Cerebellar nuclear complex (tissue), 1 donor: ENCODE measurements at regions not wholly inside any gene's neighbourhood (a gene's known extent, or its start where the extent isn't known, plus 50 kb on each side); places are given as distances from the start of the nearest gene placed in this dataset.

ENCODE experiments used
- DNase-seq, 2 experiments: peaks; one replicate each; lab custom pipeline; 2025; lab: John Stamatoyannopoulos, UW

DNA sequence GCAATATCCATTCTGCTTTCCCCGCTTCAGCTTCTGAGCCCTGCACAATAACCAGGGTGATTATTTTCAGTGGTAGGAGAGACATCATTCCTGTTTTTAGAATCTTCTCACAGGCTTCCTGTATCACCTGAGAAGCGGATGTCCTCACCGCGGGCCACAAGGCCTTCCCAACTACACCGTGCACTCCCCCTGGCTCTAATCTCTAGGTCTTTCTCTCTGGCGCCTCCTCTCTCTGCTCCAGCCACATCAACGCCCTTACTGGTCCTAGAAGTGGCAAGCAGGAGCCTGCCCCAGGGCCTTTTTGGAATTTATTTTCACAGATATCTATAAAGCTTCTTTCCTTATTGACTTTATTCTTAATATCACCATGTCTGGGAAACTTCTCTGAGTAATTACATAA lies 675.2 kb upstream of the FRG1 start:
- no peak for DNase-seq

DNA sequence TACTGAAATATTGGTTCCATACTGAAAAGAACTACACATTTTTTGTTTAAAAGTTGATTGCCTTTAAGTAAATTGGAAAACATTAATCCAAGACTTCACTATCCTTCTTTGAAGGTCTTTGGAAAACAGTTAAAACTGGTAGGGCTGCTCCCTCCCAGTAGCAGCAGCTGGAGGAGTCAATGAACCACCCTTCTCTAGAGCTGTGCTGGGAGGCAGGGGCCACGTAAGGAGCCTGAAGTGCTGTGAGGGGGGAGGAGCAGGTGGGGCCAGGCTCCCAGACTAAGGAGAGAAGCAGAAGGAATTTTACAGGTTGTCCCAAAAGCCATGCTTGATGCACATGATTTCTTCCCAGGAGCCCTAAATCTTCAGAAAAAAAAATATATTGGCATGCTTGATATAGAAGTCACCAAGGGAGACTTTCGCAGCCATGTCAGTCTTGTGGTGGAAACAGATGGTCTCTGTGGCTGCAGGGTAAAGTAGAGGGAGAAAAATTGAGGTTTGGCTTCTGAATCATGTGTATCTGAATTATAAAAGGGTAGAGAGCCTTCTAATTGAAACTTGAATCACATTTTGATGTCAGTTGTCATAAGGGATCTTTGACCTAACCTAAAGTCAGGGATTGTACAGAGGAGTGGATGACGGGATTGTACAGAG lies 673.2 kb upstream of the FRG1 start:
- DNase-seq, result no peak

DNA sequence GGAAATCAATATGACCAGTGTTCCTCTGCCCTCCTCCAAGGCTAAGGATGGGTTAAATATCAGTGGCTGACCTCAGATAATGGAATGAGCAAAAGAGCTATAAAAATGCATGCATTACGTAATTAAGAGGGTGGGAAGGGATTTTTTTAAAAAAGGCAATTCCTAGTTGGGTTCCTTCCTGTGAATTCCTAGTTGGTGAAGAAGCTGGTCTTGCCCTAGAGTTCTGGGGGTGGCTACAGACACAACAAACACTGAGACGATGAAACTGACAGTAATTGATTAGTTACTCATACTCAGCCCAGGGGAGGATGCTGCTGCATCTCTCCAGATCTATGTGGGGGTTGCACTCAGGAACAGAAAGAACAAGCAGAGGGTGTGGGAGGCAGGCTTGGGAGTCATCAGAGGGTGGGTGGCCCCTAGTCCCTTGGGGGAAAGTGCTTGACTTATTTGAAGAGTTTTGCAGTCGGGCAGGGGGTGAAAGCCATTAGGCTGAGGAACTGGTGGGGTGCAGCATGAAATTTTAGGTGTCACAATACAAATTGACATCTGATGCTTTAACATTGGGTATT lies 662.0 kb upstream of the FRG1 start:
- DNase-seq, result no peak

DNA sequence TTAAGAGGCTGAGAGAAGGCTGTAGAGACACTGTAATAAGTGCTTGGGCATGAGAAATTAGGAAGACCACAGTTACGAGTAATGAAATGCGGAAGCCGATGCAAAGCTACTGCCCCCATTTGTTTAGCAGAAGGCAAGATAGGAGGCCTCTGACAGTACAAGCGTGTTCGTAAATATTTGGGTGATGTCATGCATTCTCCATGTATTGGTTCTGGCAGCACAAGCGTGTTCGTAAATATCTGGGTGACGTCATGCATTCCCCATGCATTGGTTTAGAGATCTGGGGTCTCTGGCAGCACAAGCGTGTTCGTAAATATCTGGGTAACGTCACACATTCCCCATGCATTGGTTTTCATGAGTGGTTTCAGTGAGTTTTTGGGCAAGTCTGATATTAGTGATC lies 661.5 kb upstream of the FRG1 start:
- no peak for DNase-seq

DNA sequence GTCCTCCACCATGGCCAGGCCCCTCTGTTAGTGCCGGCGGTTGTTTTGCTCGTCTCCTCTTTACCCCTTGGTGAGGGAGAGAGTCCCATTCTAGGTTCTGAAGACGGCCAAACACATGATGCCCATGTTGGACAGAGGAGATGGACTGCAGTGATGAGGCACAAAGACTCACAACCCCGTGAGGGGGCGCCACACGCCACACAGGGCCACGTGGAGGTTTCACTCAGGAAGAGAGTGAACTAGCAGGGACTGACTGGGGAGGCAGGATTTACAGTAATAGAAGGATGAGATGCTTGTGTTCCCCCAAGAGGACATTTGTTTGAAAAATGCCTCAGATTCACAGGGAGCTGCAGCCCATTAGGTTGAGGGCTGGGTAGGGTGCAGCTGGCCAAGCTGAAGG lies 655.3 kb upstream of the FRG1 start:
- DNase-seq, result no peak

DNA sequence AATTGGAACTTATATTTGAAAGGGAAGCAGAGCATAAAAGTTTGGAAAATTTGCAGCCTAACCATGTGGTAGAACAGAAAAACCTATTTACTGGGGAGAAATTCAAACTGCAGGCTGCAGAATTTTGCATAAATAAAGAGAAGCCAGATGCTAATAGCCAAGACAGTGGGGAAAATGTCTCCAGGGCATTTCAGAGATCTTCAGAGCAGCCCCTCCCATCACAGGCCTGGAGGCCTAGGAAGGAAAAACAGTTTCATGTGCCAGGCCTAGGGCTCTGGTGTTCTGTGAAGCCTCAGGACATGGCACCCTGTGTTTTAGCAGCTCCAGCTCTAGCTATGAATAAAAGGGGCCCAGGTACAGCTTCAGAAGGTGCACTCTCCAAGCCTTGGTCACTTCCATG lies 648.7 kb upstream of the FRG1 start:
- no peak for DNase-seq

DNA sequence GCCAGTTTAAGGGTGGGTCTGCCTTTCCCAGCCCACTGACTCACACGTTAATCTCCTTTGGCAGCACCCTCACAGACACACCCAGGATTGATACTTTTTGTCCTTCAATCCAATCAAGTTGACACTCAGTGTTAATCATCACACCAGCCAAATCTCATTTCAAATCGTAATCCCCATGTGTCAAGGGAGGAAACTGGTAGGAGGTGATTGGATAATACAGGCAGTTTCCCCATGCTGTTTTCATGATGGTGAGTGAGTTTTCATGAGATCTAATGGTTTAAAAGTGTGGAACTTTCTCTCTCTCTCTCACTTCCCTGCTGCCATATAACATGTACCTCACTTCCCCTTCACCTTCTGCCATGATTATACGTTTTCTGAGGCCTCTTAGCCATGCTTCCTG lies 647.2 kb upstream of the FRG1 start:
- DNase-seq, result no peak

DNA sequence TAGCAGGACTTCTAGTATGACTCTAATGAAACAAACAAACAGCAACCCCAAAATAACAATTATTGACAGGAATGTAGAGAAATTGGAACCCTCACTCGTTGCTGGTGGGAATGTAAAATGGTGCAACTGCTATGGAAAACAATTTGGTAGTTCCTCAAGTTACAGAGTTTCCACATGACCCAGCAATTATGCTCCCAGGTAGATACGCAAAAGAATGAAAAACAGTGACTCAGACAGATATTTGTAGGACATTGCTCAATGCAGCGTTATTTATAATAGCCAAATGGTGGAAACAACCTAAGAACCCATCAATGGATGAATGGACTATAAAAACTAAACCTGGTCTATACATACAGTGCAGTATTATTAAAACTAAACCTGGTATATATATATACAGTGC lies 646.1 kb upstream of the FRG1 start:
- DNase-seq, result no peak

DNA sequence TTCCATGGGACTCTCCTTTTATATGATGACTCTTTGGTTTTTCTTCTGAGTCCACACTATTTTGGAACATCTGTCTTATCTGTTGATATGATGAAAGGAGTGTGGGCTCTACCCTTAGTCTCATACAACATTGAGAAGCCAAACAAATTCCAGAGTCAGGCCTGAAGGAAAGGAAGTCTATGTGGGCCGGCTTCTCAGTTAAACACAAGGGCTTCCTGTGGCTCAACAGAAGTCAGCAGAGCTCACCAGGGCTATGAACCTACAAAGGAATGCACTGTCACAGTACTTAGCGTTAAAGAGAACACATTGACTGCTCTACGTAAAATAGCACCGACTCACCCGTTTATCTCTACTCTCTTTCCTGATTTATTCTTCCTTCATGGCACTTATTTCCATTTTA lies 641.0 kb upstream of the FRG1 start:
- DNase-seq, result no peak

DNA sequence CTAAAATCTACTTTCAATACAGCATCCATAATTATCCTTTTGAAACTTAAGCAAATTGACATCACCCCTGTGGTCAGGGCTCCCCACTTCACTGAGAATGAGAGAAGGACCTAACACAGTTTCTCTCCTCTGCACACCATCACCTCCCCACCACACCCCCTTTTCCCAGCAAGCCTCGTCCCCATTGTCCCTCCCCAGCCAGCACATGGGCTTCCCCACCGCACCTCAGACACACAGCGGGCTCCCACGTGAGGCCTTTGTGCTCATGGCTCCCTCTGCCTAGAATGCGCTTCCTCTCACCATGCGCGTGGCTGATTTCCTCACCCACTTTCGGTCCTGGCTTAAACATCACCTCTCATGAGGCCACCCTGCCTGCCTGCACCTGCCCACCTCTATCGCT lies 639.0 kb upstream of the FRG1 start:
- no peak for DNase-seq

DNA sequence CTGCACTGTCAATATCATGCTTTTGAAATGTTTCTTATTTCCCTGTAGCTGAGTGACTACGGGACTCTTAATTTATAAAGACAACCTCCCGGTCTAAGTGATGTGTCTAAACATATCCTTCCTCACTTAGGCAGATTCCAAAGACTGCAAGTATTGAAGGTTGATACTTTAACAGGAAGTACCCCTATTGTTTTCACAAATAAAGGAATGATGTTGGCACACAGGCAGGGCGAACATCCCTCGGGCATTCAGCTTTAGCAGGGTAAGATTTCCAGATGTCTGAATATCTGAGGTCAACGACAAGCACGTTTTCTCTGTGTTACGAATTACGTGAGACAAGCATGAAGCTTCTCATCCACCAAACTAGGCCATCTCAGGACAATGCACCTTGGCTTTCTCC lies 638.0 kb upstream of the FRG1 start:
- no peak for DNase-seq

DNA sequence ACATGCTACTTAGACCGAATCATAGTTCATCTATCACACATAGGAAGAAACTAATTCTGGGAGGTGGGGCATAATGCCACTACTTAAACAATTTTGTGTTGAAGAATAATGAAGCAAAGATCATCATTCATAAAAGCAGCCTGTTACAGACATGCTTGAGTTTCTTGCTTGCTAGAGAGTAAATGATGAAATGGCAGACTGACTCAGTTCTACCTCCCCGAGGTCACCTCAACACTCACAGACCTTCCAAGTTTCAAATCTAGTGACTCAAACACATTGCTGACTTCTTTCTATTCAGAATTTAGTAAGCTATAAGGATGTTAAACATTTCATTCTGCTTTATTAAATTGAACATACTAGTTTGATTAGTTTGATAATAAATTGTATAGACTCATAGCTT lies 636.5 kb upstream of the FRG1 start:
- DNase-seq, result no peak

DNA sequence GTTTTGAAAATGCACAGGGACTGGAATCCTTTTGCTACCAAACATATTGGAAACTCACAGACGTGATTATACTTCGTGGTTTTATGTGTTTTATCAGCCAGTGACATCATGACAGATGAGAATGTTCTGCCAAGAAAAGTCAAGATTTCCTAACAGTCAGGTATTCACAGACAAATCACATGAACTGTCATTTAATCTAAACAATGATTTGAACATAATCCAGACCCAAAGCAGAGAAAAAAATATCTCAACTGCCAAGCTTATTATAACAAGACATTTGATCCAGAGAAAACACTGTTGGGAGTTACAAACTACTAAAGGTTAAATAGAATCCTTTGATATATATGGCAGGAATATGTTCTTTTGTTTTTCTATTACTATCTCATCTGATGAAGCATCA lies 635.9 kb upstream of the FRG1 start:
- DNase-seq, result no peak

DNA sequence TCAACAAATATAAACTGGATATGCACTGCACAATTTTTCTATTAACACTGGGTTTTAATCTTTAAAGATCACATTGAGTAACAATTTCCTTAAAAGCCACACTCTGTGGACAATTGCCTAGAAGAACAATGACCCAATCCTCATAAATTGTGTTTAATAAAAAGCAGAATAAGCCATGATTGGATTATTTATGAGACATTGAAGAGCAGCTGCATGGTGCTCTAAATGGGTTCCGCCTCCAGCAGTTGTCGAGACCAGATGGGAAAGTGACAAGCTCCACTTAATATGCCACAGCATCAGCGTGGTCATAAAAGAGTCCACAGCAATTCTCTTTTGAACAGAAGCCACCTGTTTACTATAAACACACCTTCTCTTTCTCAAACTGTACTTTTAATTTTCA lies 635.2 kb upstream of the FRG1 start:
- no peak for DNase-seq

DNA sequence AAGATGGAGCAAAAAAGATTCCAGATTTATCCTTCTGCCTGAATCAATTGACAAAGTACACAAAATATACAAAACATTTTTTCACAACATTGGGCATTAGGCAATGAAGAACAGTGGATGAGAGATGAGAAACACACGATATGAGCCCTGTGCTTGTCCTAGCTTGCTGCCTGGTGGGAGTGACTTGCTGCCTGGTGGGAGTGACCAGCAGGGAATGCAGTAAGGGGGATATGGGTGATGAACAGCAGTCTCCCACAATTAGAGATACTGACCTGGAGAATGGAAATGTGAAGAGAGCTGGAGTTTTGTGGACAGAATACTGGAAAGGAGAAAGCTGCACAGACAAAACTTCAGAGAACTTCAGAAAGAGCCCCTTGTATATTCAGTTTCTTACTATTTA lies 629.4 kb upstream of the FRG1 start:
- no peak for DNase-seq

DNA sequence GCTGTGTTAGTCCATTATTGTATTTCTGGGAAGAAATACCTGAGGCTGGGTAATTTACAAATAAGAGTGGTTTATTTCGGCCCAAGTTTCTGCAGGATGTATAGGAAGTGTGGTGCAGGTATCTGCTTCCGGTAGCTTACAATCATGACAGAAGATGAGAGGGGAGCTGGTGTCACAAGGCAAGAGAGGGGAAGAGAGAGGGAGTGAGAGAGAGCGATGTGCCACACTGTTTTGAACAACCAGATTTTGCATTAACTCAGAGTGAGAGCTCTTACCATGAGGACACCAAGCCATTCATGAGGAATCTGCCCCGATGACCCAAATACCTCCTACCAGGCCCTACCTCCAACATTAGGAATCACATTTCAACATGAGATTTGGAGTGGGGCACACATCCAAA lies 627.6 kb upstream of the FRG1 start:
- no peak for DNase-seq

DNA sequence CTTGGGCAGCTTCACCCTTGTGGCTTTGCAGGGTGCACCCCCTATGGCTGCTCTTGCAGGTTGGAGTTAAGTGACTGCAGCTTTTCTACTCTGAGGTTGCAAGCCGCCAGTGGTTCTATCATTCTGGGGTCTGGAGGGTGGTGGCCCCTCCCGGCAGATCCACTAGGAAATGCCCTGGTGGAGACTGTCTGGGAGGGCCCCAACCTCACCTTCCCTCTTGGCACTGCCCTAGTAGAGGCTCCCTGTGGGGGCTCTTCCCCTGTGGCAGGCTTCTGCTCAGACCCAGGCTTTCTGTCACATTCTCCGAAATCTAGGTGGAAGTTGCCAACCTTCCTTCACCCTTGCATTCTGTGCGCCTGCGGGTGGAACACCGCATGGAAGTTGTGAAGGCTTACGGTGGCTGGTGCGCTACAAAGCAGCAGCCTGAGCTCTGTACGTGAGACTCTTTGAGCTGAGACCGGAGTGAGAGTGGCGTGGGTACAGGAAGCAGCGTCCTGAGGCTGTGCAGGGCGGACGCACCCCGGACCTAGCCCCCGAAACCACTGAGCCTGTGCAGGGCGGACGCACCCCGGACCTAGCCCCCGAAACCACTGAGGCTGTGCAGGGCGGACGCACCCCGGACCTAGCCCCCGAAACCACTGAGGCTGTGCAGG lies 626.7 kb upstream of the FRG1 start:
- DNase-seq, result no peak

DNA sequence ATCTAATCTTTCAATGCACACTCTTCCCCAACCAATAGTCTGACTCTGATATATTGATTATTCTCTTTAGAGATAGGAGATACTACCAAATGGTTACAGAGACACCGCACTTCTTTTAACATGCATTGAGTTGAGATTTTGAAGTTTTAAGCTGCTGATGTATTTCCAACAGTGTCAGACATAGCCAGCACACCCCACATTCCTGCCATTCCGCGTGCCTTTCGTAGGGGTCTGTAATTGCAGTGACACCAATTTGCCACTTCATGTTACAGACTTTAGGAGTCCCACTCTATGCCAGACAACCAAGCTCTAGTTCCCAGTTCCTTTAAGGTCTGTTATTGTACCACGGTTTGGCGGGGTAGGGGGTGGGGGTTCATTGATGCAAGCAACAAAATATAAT lies 618.2 kb upstream of the FRG1 start:
- no peak for DNase-seq

DNA sequence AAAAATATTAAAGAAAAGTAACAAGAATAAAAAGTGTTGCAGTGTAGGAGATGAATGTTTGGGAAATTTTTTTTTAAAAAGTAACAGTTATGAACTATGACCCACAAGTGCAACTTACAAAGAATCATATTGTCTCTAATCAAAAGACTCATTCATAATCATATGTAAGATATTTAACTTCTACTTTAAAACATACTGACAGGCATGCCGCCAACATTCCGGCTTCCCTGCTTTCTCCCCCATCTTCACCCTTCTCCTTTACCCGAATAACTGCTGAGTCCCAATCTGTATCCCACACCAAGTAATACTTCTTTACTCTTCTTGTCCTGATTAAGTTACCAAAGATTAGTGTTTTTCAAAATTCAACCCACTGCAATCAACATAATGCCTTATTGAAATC lies 598.8 kb upstream of the FRG1 start:
- no peak for DNase-seq

DNA sequence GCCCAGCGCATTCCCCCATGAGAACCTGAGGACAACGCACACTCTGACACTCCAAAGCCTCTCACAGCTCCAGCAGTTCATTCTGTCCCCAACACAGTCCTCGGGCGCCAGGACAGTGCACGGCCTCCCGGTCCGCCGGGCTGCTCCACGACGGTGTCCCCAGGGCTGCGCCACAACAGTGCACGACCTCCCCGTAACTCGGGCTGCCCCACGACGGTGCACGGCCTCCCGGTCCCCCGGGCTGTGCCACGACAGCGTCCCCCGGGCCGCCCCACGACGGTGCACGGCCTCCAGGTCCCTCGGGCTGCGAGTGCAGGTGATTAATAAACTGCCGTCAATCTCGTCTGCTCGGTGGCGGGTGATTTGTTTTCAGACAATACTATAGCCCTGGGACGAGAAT lies 585.1 kb upstream of the FRG1 start:
- no peak for DNase-seq

DNA sequence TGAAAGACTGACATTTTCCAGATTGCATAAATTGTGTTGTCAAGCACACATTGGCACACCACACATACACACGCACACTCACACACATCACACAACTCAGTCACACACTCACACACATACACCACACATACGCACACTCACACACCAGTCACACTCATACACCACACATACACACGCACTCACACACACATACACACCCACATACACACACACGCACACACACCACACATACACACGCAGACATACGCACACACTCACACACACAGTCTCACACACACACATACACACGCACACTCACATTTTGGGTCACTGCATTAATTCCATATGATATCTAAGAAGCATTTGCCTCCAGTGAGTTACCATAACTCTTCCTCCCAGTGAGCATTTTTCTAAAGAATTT lies 578.3 kb upstream of the FRG1 start:
- DNase-seq, result no peak

DNA sequence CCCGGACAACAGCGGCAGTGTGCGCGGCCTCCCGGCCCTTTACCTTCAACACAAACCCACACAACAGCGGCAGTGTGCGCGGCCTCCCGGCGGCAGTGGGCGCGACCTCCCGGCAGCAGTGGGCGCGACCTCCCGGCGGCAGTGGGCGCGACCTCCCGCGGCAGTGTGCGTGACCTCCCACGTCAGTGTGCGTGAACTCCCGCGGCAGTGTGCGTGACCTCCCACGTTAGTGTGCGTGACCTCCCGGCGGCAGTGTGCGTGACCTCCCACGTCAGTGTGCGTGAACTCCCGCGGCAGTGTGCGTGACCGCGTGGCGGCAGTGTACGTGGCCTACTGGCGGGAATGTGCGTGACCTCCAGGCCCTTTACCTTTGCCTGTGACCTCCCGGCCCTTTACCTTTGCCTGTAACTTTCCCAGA lies 576.6 kb upstream of the FRG1 start:
- DNase-seq, result no peak

DNA sequence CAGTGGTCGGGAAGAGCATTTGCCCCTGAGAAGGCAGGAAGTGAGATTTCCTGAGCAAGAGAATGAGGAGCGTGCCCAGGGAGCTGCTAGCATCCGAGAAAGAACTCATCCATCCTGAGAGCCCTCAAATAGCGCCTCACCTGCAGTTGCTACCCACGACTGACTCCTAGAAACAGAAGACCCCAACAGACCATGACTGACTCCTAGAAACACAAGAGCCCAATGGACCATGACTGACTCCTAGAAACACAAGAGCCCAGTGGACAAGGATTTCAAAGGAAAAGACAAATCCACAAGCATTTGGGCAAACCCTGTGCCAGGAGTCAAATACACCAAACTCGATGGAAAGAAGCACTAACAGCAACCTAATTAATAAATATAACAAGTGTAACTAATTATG lies 575.2 kb upstream of the FRG1 start:
- no peak for DNase-seq

DNA sequence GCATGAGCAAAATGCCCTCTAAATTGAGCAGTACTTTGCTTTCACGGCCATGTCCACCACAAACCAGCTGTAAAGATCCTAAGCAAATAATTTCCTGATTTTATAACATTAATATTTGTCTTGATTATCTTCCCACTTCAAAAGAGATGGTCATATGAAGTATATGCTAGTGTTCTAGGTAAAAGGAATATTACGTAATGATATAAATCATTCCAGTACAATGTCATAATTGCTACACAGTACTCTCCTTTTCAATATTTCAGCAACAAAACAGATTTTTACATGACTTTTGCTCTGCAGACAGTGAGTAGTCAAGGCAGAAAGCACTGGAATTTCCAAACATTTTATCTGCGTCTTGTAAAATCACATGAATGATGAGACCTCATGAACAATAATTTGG lies 572.8 kb upstream of the FRG1 start:
- no peak for DNase-seq
